GM21619 (cell line): ENCODE measurements at regions not wholly inside any gene's neighbourhood (a gene's known extent, or its start where the extent isn't known, plus 50 kb on each side); places are given as distances from the start of the nearest gene placed in this dataset.
"Not testable (repeated sequence)": the region's sequence is repeated elsewhere in the genome, so short reads cannot be mapped to it uniquely, and the experiment has no call there.

Source experiments
- ATAC-seq: cut with Tn5 transposase; IDR thresholded peaks from one replicate; pipeline ENCODE4 v1.9.1; 2021; ENCODE audit not compliant: unreplicated experiment

- no peak for ATAC-seq
Observed at GRCh38 chr15:62270216-62270921, 105.3 kb upstream of the C2CD4B start.

GRCh38 chr15:62272290-62272689, 107.2 kb upstream of the C2CD4B start:
- ATAC-seq: no peak

DNA sequence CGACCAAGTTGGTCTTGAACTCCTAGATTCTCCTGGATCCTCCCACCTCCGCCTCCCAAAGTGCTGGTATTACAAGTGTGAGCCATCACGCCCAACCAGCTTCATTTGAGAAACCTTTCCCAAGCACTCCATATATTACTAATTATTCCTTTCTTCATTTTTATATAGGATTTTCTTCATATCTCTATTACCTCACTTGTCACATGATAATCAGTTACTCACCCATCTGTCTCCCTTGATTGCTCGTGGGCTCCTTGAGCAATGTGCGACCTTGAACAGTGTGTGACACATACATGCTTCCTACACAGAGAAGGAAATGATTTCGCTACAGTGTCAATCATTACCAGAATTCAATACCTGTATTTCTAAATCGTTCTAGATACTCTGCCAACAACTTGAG, 110.7 kb upstream of the C2CD4B start:
- ATAC-seq: no peak

GRCh38 chr15:62277816-62278394, 112.8 kb upstream of the C2CD4B start:
- ATAC-seq: no peak

GRCh38 chr15:62278534-62278933, 113.4 kb upstream of the C2CD4B start:
- ATAC-seq: no peak

- ATAC-seq: no peak
Observed at GRCh38 chr15:62279041-62279440, 114.0 kb upstream of the C2CD4B start.

GRCh38 chr15:62280625-62281024, 115.5 kb upstream of the C2CD4B start:
- no peak for ATAC-seq

DNA sequence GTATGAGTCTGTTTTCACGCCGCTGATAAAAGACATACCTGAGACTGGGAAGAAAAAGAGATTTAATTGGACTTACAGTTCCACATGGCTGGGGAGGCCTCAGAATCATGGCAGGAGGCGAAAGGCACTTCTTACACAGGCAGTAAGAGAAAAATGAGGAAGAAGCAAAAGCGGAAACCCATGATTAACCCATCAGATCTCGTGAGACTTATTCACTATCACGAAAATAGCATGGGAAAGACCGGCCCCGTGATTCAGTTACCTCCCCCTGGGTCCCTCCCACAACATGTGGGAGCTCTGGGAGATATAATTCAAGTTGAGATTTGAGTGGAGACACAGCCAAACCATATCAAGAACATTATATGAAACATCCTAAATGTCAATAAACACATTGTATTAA, 116.7 kb upstream of the C2CD4B start:
- not testable (repeated sequence) for ATAC-seq

- no peak for ATAC-seq
Observed at GRCh38 chr15:62287066-62287857, 122.2 kb upstream of the C2CD4B start.

DNA sequence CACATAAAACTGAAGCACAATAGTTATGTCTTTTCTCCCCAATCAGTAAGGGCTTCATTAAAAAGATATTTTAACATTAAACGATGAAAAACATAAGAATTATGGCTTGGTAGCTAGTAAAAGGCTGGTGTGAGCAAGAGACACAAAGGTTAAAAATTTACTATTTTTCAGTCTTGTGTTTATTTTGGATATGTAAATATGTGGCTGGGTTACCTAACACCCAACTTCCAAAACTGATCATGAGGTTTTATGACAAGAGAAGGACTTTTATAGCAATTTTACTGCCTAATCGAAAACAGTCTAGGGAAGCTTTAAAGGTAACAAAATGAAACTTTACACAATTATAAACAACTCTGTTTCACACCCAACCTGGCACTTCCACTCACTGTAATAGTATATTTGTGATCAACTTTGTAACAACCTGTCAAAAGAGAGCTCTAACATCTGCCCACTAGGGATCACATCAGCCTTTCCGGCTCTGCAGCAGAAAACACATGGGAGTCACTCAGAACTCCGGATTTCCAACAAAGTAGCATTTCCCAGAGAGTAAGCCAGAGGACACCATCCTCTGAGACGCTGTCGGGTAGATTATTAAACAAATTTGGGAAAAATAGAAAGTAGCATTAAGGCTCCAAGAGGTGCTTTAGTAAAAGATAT, 123.4 kb upstream of the C2CD4B start:
- ATAC-seq: no peak

GRCh38 chr15:62291262-62291661, 126.2 kb upstream of the C2CD4B start:
- ATAC-seq: no peak

DNA sequence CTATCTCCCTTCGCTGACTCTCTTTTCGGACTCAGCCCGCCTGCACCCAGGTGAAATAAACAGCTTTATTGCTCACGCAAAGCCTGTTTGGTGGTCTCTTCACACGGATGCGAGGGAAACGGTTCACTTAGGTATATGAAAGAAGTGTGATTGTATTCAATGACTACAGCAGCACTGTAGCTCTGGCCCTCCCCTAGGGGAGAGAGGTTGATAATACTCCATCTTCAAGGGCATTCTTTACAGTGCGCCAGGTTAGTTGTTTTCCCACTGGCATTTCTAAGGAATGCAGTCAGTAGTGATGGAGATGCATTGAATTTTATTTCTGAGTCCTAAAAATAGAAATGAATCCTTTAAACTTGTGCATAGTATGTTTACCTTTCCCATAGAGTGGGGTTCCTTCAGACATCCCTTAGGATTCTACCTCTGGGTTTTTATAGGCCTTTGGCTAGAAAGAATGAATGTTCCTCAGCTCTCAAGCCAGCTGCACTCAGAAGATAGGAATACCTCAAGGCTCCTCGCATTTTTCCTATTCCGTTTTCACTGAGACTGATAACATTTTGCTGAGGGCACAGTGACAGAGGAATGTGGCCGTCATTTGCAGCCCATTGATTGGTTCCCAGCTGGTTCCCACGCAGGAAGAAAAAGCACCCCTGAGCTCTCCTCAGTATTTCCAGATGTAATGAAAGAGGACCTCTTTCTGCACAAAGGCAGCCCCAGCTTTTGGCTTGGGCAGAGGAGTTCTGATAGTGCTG, 131.8 kb upstream of the C2CD4B start:
- no peak for ATAC-seq

GRCh38 chr15:62297522-62297921, 132.4 kb upstream of the C2CD4B start:
- ATAC-seq: no peak

- ATAC-seq: no peak
Observed at GRCh38 chr15:62297933-62298332, 132.8 kb upstream of the C2CD4B start.

GRCh38 chr15:62298811-62299210, 133.7 kb upstream of the C2CD4B start:
- ATAC-seq: no peak

GRCh38 chr15:62299541-62299940, 134.5 kb upstream of the C2CD4B start:
- no peak for ATAC-seq

DNA sequence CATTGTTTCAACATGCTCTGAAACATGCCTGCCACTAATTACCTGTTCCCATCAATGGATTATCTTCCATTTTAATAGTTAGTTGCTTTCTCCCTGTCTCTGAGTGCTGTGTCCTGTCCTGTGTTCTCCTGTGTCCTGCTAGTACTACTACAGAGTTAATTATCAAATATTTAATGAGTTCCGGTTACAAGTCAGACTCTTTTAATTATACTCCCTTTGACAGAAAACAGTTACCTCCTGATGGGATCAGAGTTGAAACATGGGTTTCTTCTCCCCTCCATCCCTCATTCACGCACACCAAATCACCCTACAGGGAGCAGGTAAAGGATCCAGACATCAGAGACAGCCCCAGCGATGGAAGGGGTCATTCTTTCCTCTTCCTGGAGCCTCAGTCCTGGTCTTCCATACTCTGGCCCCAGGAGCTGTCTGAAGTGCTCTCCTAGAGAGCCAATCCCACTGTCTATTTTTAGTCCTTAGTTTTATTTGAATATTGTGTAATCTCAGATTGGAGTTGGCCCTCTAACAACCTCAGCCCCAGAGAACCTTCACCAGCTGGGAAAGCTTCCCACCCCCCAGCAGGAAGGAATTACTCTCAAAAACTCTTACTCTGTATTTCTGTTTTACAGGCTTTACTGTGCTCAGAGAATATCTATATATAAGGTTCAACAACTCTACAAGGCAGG, 137.0 kb upstream of the C2CD4B start:
- ATAC-seq: no peak

DNA sequence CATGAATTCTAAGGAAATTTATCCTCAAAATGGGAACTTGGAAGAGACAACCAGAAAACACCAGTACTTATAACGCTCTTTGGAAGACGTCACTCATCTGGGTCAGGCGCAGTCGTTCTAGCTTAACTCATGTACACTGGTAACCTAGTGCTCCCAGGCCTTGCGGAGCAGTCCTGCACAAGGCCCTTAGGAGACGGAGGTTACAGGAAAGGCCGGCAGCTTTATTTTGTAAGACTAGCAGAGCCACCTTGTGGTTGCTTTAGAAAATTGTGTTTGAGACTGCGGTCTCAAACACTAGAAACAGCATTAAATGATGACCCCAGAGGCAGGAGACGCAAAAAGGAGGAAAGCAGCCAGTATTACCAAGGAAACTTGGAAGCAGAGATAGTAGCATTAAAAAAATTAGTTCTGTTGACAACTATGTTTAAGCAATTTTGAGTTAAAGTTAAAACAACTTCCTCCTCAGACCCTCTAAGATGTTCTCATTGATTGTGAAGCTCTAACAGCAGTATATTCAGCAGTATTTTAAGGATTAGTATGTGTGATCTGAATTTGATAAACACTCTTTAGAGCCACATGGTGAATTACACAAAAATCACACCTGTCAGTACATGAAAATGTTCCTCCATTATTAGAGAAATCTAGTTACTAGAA, 141.9 kb upstream of the C2CD4B start:
- no peak for ATAC-seq

DNA sequence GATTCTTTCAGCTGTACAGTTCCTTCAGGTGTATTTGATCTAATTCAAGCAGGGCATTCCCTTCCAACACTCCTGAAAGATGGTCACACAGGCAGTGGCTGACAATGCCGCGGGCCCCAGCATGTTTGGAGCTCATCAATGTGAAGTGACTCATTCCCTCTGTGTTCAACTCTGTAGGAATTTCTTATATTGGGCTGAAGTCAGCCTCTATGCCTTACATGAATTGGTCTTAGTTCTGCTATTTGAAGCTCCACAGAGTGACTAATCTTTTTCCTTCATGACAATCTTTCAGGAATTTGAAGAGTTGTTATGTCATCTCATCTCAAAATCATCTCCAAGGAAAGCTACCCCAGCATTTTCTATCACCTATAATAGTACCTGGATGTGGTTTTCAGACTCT, 142.5 kb upstream of the C2CD4B start:
- ATAC-seq: no peak
